A549 (cell line): ENCODE measurements at regions not wholly inside any gene's neighbourhood (a gene's known extent, or its start where the extent isn't known, plus 50 kb on each side); places are given as distances from the start of the nearest gene placed in this dataset.

ENCODE experiments used
- ATAC-seq, 2 experiments: fragments of 200-7000 bp in 1 of 2; fragments of >200 bp in 1 of 2; cut with Nextera tagmentation in 1 of 2; cut with Tn5 transposase in 1 of 2; 3 replicates each; pipeline versions ENCODE4 v1.8.0 to v1.9.1; 2018 to 2020; ENCODE audit warnings: mild to moderate bottlenecking in 1 of 2, moderate library complexity in 1 of 2
- CTCF ChIA-PET: fragments of 300-600 bp; sonication (Branson Sonifier 250); formaldehyde crosslinking; extraction: SDS; loops from one replicate; lab custom pipeline; 2021; ENCODE audit warnings: antibody characterized with exemption, inconsistent platforms; lab: Yijun Ruan, JAX
- POLR2A ChIA-PET: fragments of 350-600 bp; formaldehyde crosslinking; extraction: SDS; loops from one replicate; lab custom pipeline; 2021; ENCODE audit warnings: antibody characterized with exemption, inconsistent platforms; lab: Yijun Ruan, JAX
- DNase-seq, 2 experiments: peaks; one replicate each; pipeline versions ENCODE4 v3.0.0 to v3.0.0-alpha.2; 2011 to 2016; ENCODE audit warnings: low read depth in 1 of 2, low spot score in 1 of 2
- FAIRE-seq: peaks from 2 replicates; lab custom pipeline; 2011; peaks lifted over from hg19 to GRCh38; lab: Jason Lieb, UNC
- H3K27ac ChIP-seq, 2 experiments: fragments of >200 bp; sonication (Bioruptor Twin); formaldehyde crosslinking; 3 replicates each; pipeline ENCODE4 v1.5.1; 2016 to 2017
- H3K4me1 ChIP-seq: fragments of >200 bp; sonication (Bioruptor Twin); formaldehyde crosslinking; 3 replicates; pipeline ENCODE4 v1.6.1; 2016
- H3K4me2 ChIP-seq: fragments of >200 bp; sonication (Bioruptor Twin); formaldehyde crosslinking; 3 replicates; pipeline ENCODE4 v1.6.1; 2016
- H3K4me3 ChIP-seq: fragments of >200 bp; sonication (Bioruptor Twin); formaldehyde crosslinking; 3 replicates; pipeline ENCODE4 v1.5.1; 2016
- H3K9me3 ChIP-seq: fragments of >200 bp; sonication (Bioruptor Twin); formaldehyde crosslinking; 3 replicates; pipeline ENCODE4 v1.6.1; 2016
- CHD2 ChIP-seq: fragments of 150-350 bp; IDR thresholded peaks from 2 replicates; pipeline ENCODE4 v1.6.1; 2014; ENCODE audit warnings: low read length; ENCODE audit not compliant: partially characterized antibody
- CTCF ChIP-seq: fragments of >200 bp; sonication (Bioruptor Twin); formaldehyde crosslinking; IDR thresholded peaks from 3 replicates; pipeline ENCODE4 v1.5.1; 2016
- EHF ChIP-seq: fragments of 250-450 bp; sonication (Bioruptor Pico); IDR thresholded peaks from 2 replicates; pipeline ENCODE4 v1.5.0; 2020; ENCODE audit warnings: mild to moderate bottlenecking
- ELK1 ChIP-seq: fragments of 150-350 bp; IDR thresholded peaks from 2 replicates; pipeline ENCODE4 v1.6.1; 2014; ENCODE audit warnings: low read depth, mild to moderate bottlenecking, low read length
- ESRRA ChIP-seq: fragments of 150-350 bp; IDR thresholded peaks from 2 replicates; pipeline ENCODE4 v1.6.1; 2014; ENCODE audit warnings: mild to moderate bottlenecking, low read length, borderline replicate concordance
- FOSL2 ChIP-seq, 2 experiments: fragments of 450-650 bp in 1 of 2; fragments of >200 bp in 1 of 2; sonication (Bioruptor Twin) in 1 of 2; formaldehyde crosslinking; IDR thresholded peaks; 2 replicates each; pipeline versions ENCODE4 v1.5.0 to v1.6.1; 2016 to 2020; ENCODE audit warnings: mild to moderate bottlenecking in 1 of 2, moderate library complexity in 1 of 2
- FOXS1 ChIP-seq: fragments of 250-450 bp; sonication (Bioruptor Pico); IDR thresholded peaks from 2 replicates; pipeline ENCODE4 v1.5.0; 2020; ENCODE audit warnings: mild to moderate bottlenecking, moderate library complexity
- HES2 ChIP-seq: fragments of >200 bp; sonication (Bioruptor Twin); formaldehyde crosslinking; IDR thresholded peaks from 2 replicates; pipeline ENCODE4 v1.6.1; 2016
- HOXA7 ChIP-seq: fragments of 250-450 bp; sonication (Bioruptor Pico); IDR thresholded peaks from 2 replicates; pipeline ENCODE4 v1.5.0; 2020; ENCODE audit warnings: mild to moderate bottlenecking, moderate library complexity
- JUNB ChIP-seq: fragments of >200 bp; sonication (Bioruptor Twin); formaldehyde crosslinking; IDR thresholded peaks from 2 replicates; pipeline ENCODE4 v1.6.1; 2016
- NFE2L2 ChIP-seq: fragments of 150-350 bp; conservative IDR thresholded peaks from 2 replicates; pipeline ENCODE4 v1.6.1; 2014; ENCODE audit warnings: low read length
- POLR2AphosphoS2 ChIP-seq: conservative IDR thresholded peaks from 2 replicates; pipeline ENCODE4 v1.6.1; 2012; ENCODE audit warnings: low read length, improper control_type of control experiment, inconsistent platforms
- RAD21 ChIP-seq, 2 experiments: fragments of >200 bp in 1 of 2; sonication (Bioruptor Twin) in 1 of 2; formaldehyde crosslinking in 1 of 2; IDR thresholded peaks in 1 of 2; conservative IDR thresholded peaks in 1 of 2; 2 replicates in 1 of 2; 3 replicates in 1 of 2; pipeline ENCODE4 v1.6.1; 2012 to 2018; ENCODE audit warnings: inconsistent platforms in 1 of 2
- TFCP2L1 ChIP-seq: fragments of 250-450 bp; sonication (Bioruptor Pico); IDR thresholded peaks from 2 replicates; pipeline ENCODE4 v1.5.0; 2021; ENCODE audit warnings: mild to moderate bottlenecking
- TP53 ChIP-seq: fragments of 250-450 bp; sonication (Bioruptor Pico); IDR thresholded peaks from 2 replicates; pipeline ENCODE4 v1.5.0; 2021; ENCODE audit warnings: mild to moderate bottlenecking, moderate library complexity
- USF2 ChIP-seq: fragments of 450-650 bp; IDR thresholded peaks from 2 replicates; pipeline ENCODE4 v1.6.1; 2014; ENCODE audit warnings: antibody characterized with exemption
- ZFP36 ChIP-seq: fragments of 450-650 bp; IDR thresholded peaks from 2 replicates; pipeline ENCODE4 v1.6.1; 2014; ENCODE audit warnings: borderline replicate concordance; ENCODE audit not compliant: partially characterized antibody
- WGBS: methylation state at CpG from one replicate; pipeline ENCODE4 v1.1.6; 2017; ENCODE audit errors: missing lambda C conversion rate; 5-methylcytosine and 5-hydroxymethylcytosine counted together

- H3K27ac ChIP-seq: no peak overlapping the region
- peaks cover 12% of the 10 kb centered on the region for H3K4me1 ChIP-seq
- H3K9me3 ChIP-seq: no peaks in the 10 kb centered on the region
- DNase-seq (no peak), ATAC-seq (no peak), FAIRE-seq (peak; percentile 63)
- CTCF ChIA-PET: interaction anchor here (1.1 to 4.2 kb wide), 7 partner anchors 23 to 267 kb away, joined by 3 to 95 read pairs (median 11); partner anchors contain the start of gene DKK1
- TF ChIP-seq TFCP2L1: no peak
- no peak for TF ChIP-seq CHD2
- no peak for TF ChIP-seq CTCF
- no peak for TF ChIP-seq ZFP36
- no peak for TF ChIP-seq HOXA7 (CRISPR knock-in tag)
- TF ChIP-seq EHF (CRISPR knock-in tag): no peak
- WGBS: 97% methylated on average over 2 of the region's 2 CpGs
- POLR2A ChIA-PET: no interaction called here
- no peak overlapping the region for H3K4me3 ChIP-seq
- H3K4me2 ChIP-seq: no peak overlapping the region
These were observed 204.3 kb downstream of the MBL2 start for GRCh38 chr10:52568309-52568708.

- CTCF ChIA-PET: interaction anchor here (0.8 to 1.6 kb wide), 4 partner anchors 10 to 262 kb away, joined by 3 to 9 read pairs (median 3); no protein-coding TSS in a partner anchor
- Histone ChIP-seq H3K9me3 (no peaks in the 10 kb centered on the region), H3K27ac (no peak overlapping the region), H3K4me2 (no peak overlapping the region), H3K4me3 (no peak overlapping the region), H3K4me1 (peaks cover 12% of the 10 kb centered on the region)
- FAIRE-seq: no peak
- no peak for ATAC-seq
- 91% methylated on average over 1 of the region's 1 CpG for WGBS
- POLR2A ChIA-PET: no interaction called here
- DNase-seq: no peak
- TF ChIP-seq TP53 (no peak), USF2 (no peak)
These were observed 202.1 kb downstream of the MBL2 start for GRCh38 chr10:52570490-52570889.

- WGBS: 59% methylated on average over 2 of the region's 2 CpGs
- Histone ChIP-seq H3K4me2 (no peak overlapping the region), H3K27ac (no peak overlapping the region), H3K4me1 (peaks cover 8% of the 10 kb centered on the region), H3K9me3 (no peaks in the 10 kb centered on the region), H3K4me3 (no peak overlapping the region)
- no peak for TF ChIP-seq FOXS1 (CRISPR knock-in tag)
- TF ChIP-seq FOSL2 (IDR thresholded peaks at IDR 0.05): no peak
- no peak for TF ChIP-seq FOSL2 (CRISPR knock-in tag; IDR thresholded peaks at IDR 0.05)
- no peak for TF ChIP-seq JUNB
- no peak for TF ChIP-seq POLR2AphosphoS2
- no peak for TF ChIP-seq RAD21 (conservative IDR thresholded peaks at IDR 0.05 in 1 of 2, IDR thresholded peaks at IDR 0.05 in 1 of 2)
- TF ChIP-seq ELK1: no peak
- no peak for TF ChIP-seq NFE2L2
- TF ChIP-seq HES2: no peak
- no peak for TF ChIP-seq ESRRA
- FAIRE-seq (no peak), DNase-seq (no peak), ATAC-seq (no peak)
- ChIA-PET POLR2A (no interaction called here), CTCF (interaction anchor here (0.6 to 2.5 kb wide), 3 partner anchors 83 to 263 kb away, joined by 3 to 14 read pairs (median 9); no protein-coding TSS in a partner anchor)
These were observed 201.6 kb downstream of the MBL2 start for GRCh38 chr10:52571018-52571417.
